HUDEP-2 (cell line): ENCODE measurements at regions not wholly inside any gene's neighbourhood (a gene's known extent, or its start where the extent isn't known, plus 50 kb on each side); places are given as distances from the start of the nearest gene placed in this dataset.

Experiments used
- DNase-seq, 76 experiments: peaks; one replicate each; lab custom pipeline; 2025; ENCODE audit not compliant: unreplicated experiment in 76 of 76; lab: John Stamatoyannopoulos, UW

GRCh38 chr12:93318720-93319522, 58.8 kb upstream of the NUDT4 start:
- DNase-seq: peak in 1 of 76 experiments; percentile 6

- no peak for DNase-seq
These were observed 58.1 kb upstream of the NUDT4 start for GRCh38 chr12:93319523-93320050.

GRCh38 chr12:93322784-93323183, 54.9 kb upstream of the NUDT4 start:
- DNase-seq: no peak

- DNase-seq: no peak
These were observed 53.9 kb upstream of the NUDT4 start for GRCh38 chr12:93323625-93324329.

GRCh38 chr12:93325855-93326254, 51.9 kb upstream of the NUDT4 start:
- DNase-seq: no peak
